ENCODE measurements at regions not wholly inside any gene's neighbourhood (a gene's known extent, or its start where the extent isn't known, plus 50 kb on each side); places are given as distances from the start of the nearest gene placed in this dataset.
"Not testable (repeated sequence)": the region's sequence is repeated elsewhere in the genome, so short reads cannot be mapped to it uniquely, and the experiment has no call there.

- no peak for DNase-seq
- Histone ChIP-seq H3K4me3 (no peak overlapping the region), H3K27ac (no peak overlapping the region), H3K27me3 (no peaks in the 10 kb centered on the region), H3K9me3 (no peaks in the 10 kb centered on the region), H3K4me1 (no peaks in the 10 kb centered on the region), H3K36me3 (ENCODE audit: low read depth, missing control alignments) (no peaks in the 10 kb centered on the region)
- intact Hi-C loops (cut with DNase I; ENCODE audit: low total_unique reads) = no loop called here
- no peak for TF ChIP-seq CTCF (IDR thresholded peaks at IDR 0.05)
- TF ChIP-seq POLR2A (IDR thresholded peaks at IDR 0.05) = no peak
Observed at GRCh38 chr2:189238903-189239302, 59.3 kb upstream of the COL5A2 start.

- H3K4me1 ChIP-seq; H3K36me3 ChIP-seq (ENCODE audit: low read depth, missing control alignments); H3K27ac ChIP-seq; intact Hi-C loops (cut with DNase I; ENCODE audit: low total_unique reads); H3K27me3 ChIP-seq; DNase-seq; H3K4me3 ChIP-seq; H3K9me3 ChIP-seq: not testable (repeated sequence)
- WGBS, 2 donors = 92 to 100% methylated on average over 1 of the region's 1 CpG
Observed at GRCh38 chr2:189243843-189244242, 64.3 kb upstream of the COL5A2 start.

- no peak for TF ChIP-seq POLR2A (IDR thresholded peaks at IDR 0.05)
- no peak for TF ChIP-seq CTCF (IDR thresholded peaks at IDR 0.05)
- no peaks in the 10 kb centered on the region for H3K4me1 ChIP-seq
Observed at GRCh38 chr2:189247276-189247675, 67.7 kb upstream of the COL5A2 start.

GRCh38 chr2:189248141-189248540, 68.6 kb upstream of the COL5A2 start:
- no peaks in the 10 kb centered on the region for H3K9me3 ChIP-seq
- H3K4me3 ChIP-seq = no peak overlapping the region
- no peak for DNase-seq
- no peak for TF ChIP-seq POLR2A (IDR thresholded peaks at IDR 0.05)
- TF ChIP-seq CTCF (IDR thresholded peaks at IDR 0.05) = no peak
- 33 to 40% methylated on average over 1 of the region's 1 CpG for WGBS, 2 donors
- no peaks in the 10 kb centered on the region for H3K36me3 ChIP-seq (ENCODE audit: low read depth, missing control alignments)
- H3K27me3 ChIP-seq = no peaks in the 10 kb centered on the region
- H3K4me1 ChIP-seq = no peaks in the 10 kb centered on the region
- intact Hi-C loops (cut with DNase I; ENCODE audit: low total_unique reads) = no loop called here
- no peak overlapping the region for H3K27ac ChIP-seq

More at GRCh38 chr2:189247276-189247675, 67.7 kb upstream of the COL5A2 start:
- intact Hi-C loops (cut with DNase I; ENCODE audit: low total_unique reads) = no loop called here
- no peaks in the 10 kb centered on the region for H3K9me3 ChIP-seq
- no peak overlapping the region for H3K27ac ChIP-seq
- H3K36me3 ChIP-seq (ENCODE audit: low read depth, missing control alignments) = no peaks in the 10 kb centered on the region
- no peaks in the 10 kb centered on the region for H3K27me3 ChIP-seq
- no peak overlapping the region for H3K4me3 ChIP-seq
- WGBS, 2 donors = 89 to 100% methylated on average over 1 of the region's 1 CpG
- DNase-seq = no peak

- no peaks in the 10 kb centered on the region for H3K4me1 ChIP-seq
- H3K9me3 ChIP-seq = no peaks in the 10 kb centered on the region
- H3K27me3 ChIP-seq = no peaks in the 10 kb centered on the region
- H3K36me3 ChIP-seq (ENCODE audit: low read depth, missing control alignments) = no peaks in the 10 kb centered on the region
- H3K27ac ChIP-seq = no peak overlapping the region
- intact Hi-C loops (cut with DNase I; ENCODE audit: low total_unique reads) = no loop called here
- H3K4me3 ChIP-seq = no peak overlapping the region
- no peak for DNase-seq
- TF ChIP-seq CTCF (IDR thresholded peaks at IDR 0.05) (no peak), POLR2A (IDR thresholded peaks at IDR 0.05) (no peak)
Observed at GRCh38 chr2:189249171-189249570, 69.6 kb upstream of the COL5A2 start.
